SK-N-SH treated with all-trans-retinoic acid at 6 μM for 48 hours (cell line): ENCODE measurements at regions not wholly inside any gene's neighbourhood (a gene's known extent, or its start where the extent isn't known, plus 50 kb on each side); places are given as distances from the start of the nearest gene placed in this dataset.

Source experiments
- ATAC-seq: fragments of 200-7000 bp; cut with Tn5 transposase; 3 replicates; pipeline ENCODE4 v1.9.1; 2020; ENCODE audit warnings: mild to moderate bottlenecking, moderate library complexity
- ARNTL ChIP-seq: fragments of 450-650 bp; formaldehyde crosslinking; IDR thresholded peaks from 2 replicates; pipeline ENCODE4 v1.5.0; 2020; ENCODE audit warnings: low read depth, mild to moderate bottlenecking, moderate library complexity, borderline replicate concordance
- BACH2 ChIP-seq: fragments of 250-450 bp; sonication (Bioruptor Pico); IDR thresholded peaks from 2 replicates; pipeline ENCODE4 v1.9.0; 2021; ENCODE audit warnings: mild to moderate bottlenecking, borderline replicate concordance
- CSDC2 ChIP-seq: fragments of 250-450 bp; sonication (Bioruptor Pico); IDR thresholded peaks from 2 replicates; pipeline ENCODE4 v1.5.0; 2020; ENCODE audit warnings: mild to moderate bottlenecking, moderate library complexity
- GLIS3 ChIP-seq: fragments of 250-450 bp; sonication (Bioruptor Pico); IDR thresholded peaks from 2 replicates; pipeline ENCODE4 v1.5.0; 2020; ENCODE audit warnings: mild to moderate bottlenecking, moderate library complexity
- ISL1 ChIP-seq: fragments of 250-450 bp; sonication (Bioruptor Pico); IDR thresholded peaks from 2 replicates; pipeline ENCODE4 v2.1.2; 2022; ENCODE audit warnings: mild to moderate bottlenecking, moderate library complexity
- PPARA ChIP-seq: fragments of 250-450 bp; sonication (Bioruptor Pico); IDR thresholded peaks from 2 replicates; pipeline ENCODE4 v1.5.0; 2020; ENCODE audit warnings: mild to moderate bottlenecking, borderline replicate concordance
- RARB ChIP-seq: fragments of 250-450 bp; sonication (Bioruptor Pico); IDR thresholded peaks from 2 replicates; pipeline ENCODE4 v1.8.0; 2021; ENCODE audit warnings: mild to moderate bottlenecking, moderate library complexity
- SNAI2 ChIP-seq: fragments of 250-450 bp; sonication (Bioruptor Pico); IDR thresholded peaks from 2 replicates; pipeline ENCODE4 v1.5.0; 2020; ENCODE audit warnings: mild to moderate bottlenecking, moderate library complexity
- TCF4 ChIP-seq: fragments of 250-450 bp; sonication (Bioruptor Pico); IDR thresholded peaks from 2 replicates; pipeline ENCODE4 v1.8.0; 2021; ENCODE audit warnings: mild to moderate bottlenecking, moderate library complexity, borderline replicate concordance
- TOX ChIP-seq: fragments of 250-450 bp; sonication (Bioruptor Pico); IDR thresholded peaks from 2 replicates; pipeline ENCODE4 v1.8.0; 2021; ENCODE audit warnings: mild to moderate bottlenecking, moderate library complexity, borderline replicate concordance
- TSHZ2 ChIP-seq: fragments of 250-450 bp; sonication (Bioruptor Pico); IDR thresholded peaks from 2 replicates; pipeline ENCODE4 v1.5.0; 2020; ENCODE audit warnings: mild to moderate bottlenecking, moderate library complexity
- ZFP3 ChIP-seq: fragments of 250-450 bp; sonication (Bioruptor Pico); IDR thresholded peaks from 2 replicates; pipeline ENCODE4 v1.5.0; 2020; ENCODE audit warnings: mild to moderate bottlenecking, moderate library complexity
- ZFP30 ChIP-seq: fragments of 450-650 bp; formaldehyde crosslinking; IDR thresholded peaks from 2 replicates; pipeline ENCODE4 v1.5.0; 2022; ENCODE audit warnings: mild to moderate bottlenecking, moderate library complexity
- ZNF70 ChIP-seq: fragments of 450-650 bp; formaldehyde crosslinking; IDR thresholded peaks from 2 replicates; pipeline ENCODE4 v1.5.0; 2020; ENCODE audit warnings: mild to moderate bottlenecking, moderate library complexity
- TF ChIP-seq, protein P1 (sequence below): fragments of 250-450 bp; sonication (Bioruptor Pico); IDR thresholded peaks from 2 replicates; pipeline ENCODE4 v1.8.0; 2020; ENCODE audit warnings: mild to moderate bottlenecking, moderate library complexity, borderline replicate concordance
- TF ChIP-seq, protein P2 (sequence below): fragments of 250-450 bp; sonication (Bioruptor Pico); IDR thresholded peaks from 2 replicates; pipeline ENCODE4 v1.5.1; 2020; ENCODE audit warnings: low read depth, mild to moderate bottlenecking, moderate library complexity

GRCh38 chr7:53303781-53304180, 268.3 kb downstream of the POM121L12 start:
- TF ChIP-seq GLIS3 (CRISPR knock-in tag) (no peak), TSHZ2 (no peak), PPARA (no peak), ZFP3 (CRISPR knock-in tag) (no peak), ZNF70 (CRISPR knock-in tag) (no peak)
- TF ChIP-seq, protein P1, sequence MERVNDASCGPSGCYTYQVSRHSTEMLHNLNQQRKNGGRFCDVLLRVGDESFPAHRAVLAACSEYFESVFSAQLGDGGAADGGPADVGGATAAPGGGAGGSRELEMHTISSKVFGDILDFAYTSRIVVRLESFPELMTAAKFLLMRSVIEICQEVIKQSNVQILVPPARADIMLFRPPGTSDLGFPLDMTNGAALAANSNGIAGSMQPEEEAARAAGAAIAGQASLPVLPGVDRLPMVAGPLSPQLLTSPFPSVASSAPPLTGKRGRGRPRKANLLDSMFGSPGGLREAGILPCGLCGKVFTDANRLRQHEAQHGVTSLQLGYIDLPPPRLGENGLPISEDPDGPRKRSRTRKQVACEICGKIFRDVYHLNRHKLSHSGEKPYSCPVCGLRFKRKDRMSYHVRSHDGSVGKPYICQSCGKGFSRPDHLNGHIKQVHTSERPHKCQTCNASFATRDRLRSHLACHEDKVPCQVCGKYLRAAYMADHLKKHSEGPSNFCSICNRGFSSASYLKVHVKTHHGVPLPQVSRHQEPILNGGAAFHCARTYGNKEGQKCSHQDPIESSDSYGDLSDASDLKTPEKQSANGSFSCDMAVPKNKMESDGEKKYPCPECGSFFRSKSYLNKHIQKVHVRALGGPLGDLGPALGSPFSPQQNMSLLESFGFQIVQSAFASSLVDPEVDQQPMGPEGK (CRISPR knock-in tag) = no peak
- ATAC-seq = no peak

DNA sequence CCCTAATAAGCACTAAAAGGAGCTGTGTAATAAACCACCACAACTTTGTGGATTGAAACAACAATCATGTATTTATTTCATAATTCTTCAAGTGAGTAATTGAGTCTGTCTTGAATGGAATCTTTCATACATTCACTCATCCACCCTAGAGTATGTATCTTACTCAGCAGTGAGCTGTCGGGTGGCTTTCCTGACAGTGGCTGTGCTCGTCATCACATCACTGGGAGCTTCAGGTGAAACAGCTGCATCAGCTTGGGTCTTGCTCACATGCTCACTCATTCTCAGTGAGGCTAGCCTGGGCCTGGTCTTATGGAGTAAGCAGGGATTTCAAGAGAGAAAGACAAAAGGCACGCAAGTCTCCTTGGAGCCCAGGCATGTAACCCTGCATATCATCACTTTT, 271.4 kb downstream of the POM121L12 start:
- TF ChIP-seq ZNF70 (CRISPR knock-in tag) (no peak), ZFP3 (CRISPR knock-in tag) (no peak), ZFP30 (CRISPR knock-in tag) (no peak), SNAI2 (no peak), PPARA (no peak), CSDC2 (CRISPR knock-in tag) (no peak), TCF4 (CRISPR knock-in tag) (no peak)
- TF ChIP-seq, protein P2, sequence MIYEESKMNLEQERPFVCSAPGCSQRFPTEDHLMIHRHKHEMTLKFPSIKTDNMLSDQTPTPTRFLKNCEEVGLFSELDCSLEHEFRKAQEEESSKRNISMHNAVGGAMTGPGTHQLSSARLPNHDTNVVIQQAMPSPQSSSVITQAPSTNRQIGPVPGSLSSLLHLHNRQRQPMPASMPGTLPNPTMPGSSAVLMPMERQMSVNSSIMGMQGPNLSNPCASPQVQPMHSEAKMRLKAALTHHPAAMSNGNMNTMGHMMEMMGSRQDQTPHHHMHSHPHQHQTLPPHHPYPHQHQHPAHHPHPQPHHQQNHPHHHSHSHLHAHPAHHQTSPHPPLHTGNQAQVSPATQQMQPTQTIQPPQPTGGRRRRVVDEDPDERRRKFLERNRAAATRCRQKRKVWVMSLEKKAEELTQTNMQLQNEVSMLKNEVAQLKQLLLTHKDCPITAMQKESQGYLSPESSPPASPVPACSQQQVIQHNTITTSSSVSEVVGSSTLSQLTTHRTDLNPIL = no peak
- TF ChIP-seq, all 23 proteins: peak for 0
- no peak for ATAC-seq

DNA sequence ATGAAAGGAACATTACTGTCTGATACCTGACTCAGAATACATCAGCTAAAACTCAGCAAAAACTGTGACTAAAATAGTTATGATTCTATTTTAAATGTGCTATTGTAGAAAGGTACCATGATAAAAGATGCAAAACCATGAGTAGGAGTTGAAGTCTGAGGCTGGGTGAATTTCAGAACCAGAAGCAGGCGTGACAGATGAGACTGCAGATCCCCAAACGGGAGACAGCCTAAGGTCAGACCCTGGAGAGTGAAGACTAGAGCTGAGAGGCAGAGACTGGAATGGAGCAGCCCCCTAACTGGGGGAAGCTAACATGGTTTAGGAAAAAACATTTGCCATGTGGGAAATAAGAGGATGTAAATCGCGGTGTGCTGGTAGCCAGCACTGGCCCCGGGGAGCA, 275.8 kb downstream of the POM121L12 start:
- ATAC-seq = no peak
- TF ChIP-seq CSDC2 (CRISPR knock-in tag) (no peak), GLIS3 (CRISPR knock-in tag) (no peak), TSHZ2 (no peak), ZFP3 (CRISPR knock-in tag) (no peak), SNAI2 (no peak), BACH2 (CRISPR knock-in tag) (no peak), TOX (CRISPR knock-in tag) (no peak), ARNTL (CRISPR knock-in tag) (no peak), RARB (CRISPR knock-in tag) (no peak), ISL1 (CRISPR knock-in tag) (no peak)
- TF ChIP-seq, protein P2 = no peak
- TF ChIP-seq, all 23 proteins: peak for 0

GRCh38 chr7:53315981-53316380, 280.5 kb downstream of the POM121L12 start:
- no peak; the same call in 2 of the 3 replicates for ATAC-seq
- TF ChIP-seq ZFP30 (CRISPR knock-in tag) = no peak
- peak; percentile 85 for TF ChIP-seq TSHZ2
